ENCODE measurements at regions not wholly inside any gene's neighbourhood (a gene's known extent, or its start where the extent isn't known, plus 50 kb on each side); places are given as distances from the start of the nearest gene placed in this dataset.

GRCh38 chr14:78083837-78084236 lies 86.3 kb upstream of the NRXN3 start:
- no peaks in the 10 kb centered on the region for H3K9me3 ChIP-seq (ENCODE audit: control insufficient read depth, low read length)
- H3K27ac ChIP-seq (ENCODE audit: low read depth in 1 of 2, low read length in 2 of 2): no peak overlapping the region
- DNase-seq (no peak), ATAC-seq (ENCODE audit: low FRiP score) (no peak)
- H3K4me1 ChIP-seq (ENCODE audit: control insufficient read depth in 1 of 2, insufficient read depth in 2 of 2, low read length in 2 of 2): no peaks in the 10 kb centered on the region
- intact Hi-C loops (cut with DNase I): no loop called here
- H3K36me3 ChIP-seq (ENCODE audit: control insufficient read depth in 1 of 2, insufficient read depth in 2 of 2, low read length in 1 of 2): no peaks in the 10 kb centered on the region
- peaks cover 0 to 3% of the 10 kb centered on the region in 2 donors for H3K27me3 ChIP-seq (ENCODE audit: control insufficient read depth in 1 of 2, insufficient read depth in 2 of 2, low read length in 1 of 2)
- no peak overlapping the region for H3K4me3 ChIP-seq (ENCODE audit: low read length in 2 of 2)

- DNase-seq (no peak), ATAC-seq (ENCODE audit: low FRiP score) (no peak)
- Histone ChIP-seq H3K36me3 (ENCODE audit: control insufficient read depth in 1 of 2, insufficient read depth in 2 of 2, low read length in 1 of 2) (no peaks in the 10 kb centered on the region), H3K27ac (ENCODE audit: low read depth in 1 of 2, low read length in 2 of 2) (no peak overlapping the region), H3K4me1 (ENCODE audit: control insufficient read depth in 1 of 2, insufficient read depth in 2 of 2, low read length in 2 of 2) (no peaks in the 10 kb centered on the region), H3K4me3 (ENCODE audit: low read length in 2 of 2) (no peak overlapping the region), H3K27me3 (ENCODE audit: control insufficient read depth in 1 of 2, insufficient read depth in 2 of 2, low read length in 1 of 2) (peaks cover 0 to 3% of the 10 kb centered on the region in 2 donors), H3K9me3 (ENCODE audit: control insufficient read depth, low read length) (no peaks in the 10 kb centered on the region)
- intact Hi-C loops (cut with DNase I): no loop called here
- 36 to 42% methylated on average over 4 of the region's 4 CpGs for whole genome bisulfite sequencing, 2 donors
Observed at GRCh38 chr14:78086342-78086741, 83.8 kb upstream of the NRXN3 start.

- 46 to 50% methylated on average over 3 of the region's 3 CpGs for WGBS, 2 donors
- no peak overlapping the region for H3K4me3 ChIP-seq (ENCODE audit: low read length in 2 of 2)
- H3K36me3 ChIP-seq (ENCODE audit: control insufficient read depth in 1 of 2, insufficient read depth in 2 of 2, low read length in 1 of 2): no peaks in the 10 kb centered on the region
- intact Hi-C loops (cut with DNase I): no loop called here
- no peaks in the 10 kb centered on the region for H3K27me3 ChIP-seq (ENCODE audit: control insufficient read depth in 1 of 2, insufficient read depth in 2 of 2, low read length in 1 of 2)
- no peaks in the 10 kb centered on the region for H3K4me1 ChIP-seq (ENCODE audit: control insufficient read depth in 1 of 2, insufficient read depth in 2 of 2, low read length in 2 of 2)
- DNase-seq (no peak), ATAC-seq (ENCODE audit: low FRiP score) (no peak)
- H3K27ac ChIP-seq (ENCODE audit: low read depth in 1 of 2, low read length in 2 of 2): no peak overlapping the region
- no peaks in the 10 kb centered on the region for H3K9me3 ChIP-seq (ENCODE audit: control insufficient read depth, low read length)
Observed at GRCh38 chr14:78088916-78089315, 81.3 kb upstream of the NRXN3 start.

DNA sequence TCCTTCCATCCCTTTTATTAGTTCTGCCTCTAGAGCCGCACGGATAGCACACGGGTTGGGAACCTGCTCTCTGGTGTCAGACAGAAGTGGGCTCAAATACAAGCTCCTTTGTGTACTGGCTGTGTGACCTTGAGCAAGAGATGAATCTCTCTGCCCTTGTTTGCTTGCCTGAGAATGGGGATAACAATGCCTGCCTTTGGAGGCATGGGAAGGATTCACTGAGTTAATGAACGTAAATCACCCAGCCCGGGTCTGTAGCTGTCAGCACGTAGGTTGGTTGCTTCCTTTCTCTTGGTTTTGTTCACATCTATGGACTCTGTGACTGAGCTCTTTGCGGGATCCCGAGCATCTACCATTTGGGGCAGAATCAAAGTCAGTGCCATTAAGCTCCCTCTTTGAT lies 79.3 kb upstream of the NRXN3 start:
- intact Hi-C loops (cut with DNase I): no loop called here
- WGBS, 2 donors: 53 to 61% methylated on average over 8 of the region's 8 CpGs

GRCh38 chr14:78091361-78091760 lies 78.8 kb upstream of the NRXN3 start:
- H3K27ac ChIP-seq (ENCODE audit: low read depth in 1 of 2, low read length in 2 of 2): no peak overlapping the region
- H3K27me3 ChIP-seq (ENCODE audit: control insufficient read depth in 1 of 2, insufficient read depth in 2 of 2, low read length in 1 of 2): no peaks in the 10 kb centered on the region
- H3K9me3 ChIP-seq (ENCODE audit: control insufficient read depth, low read length): no peaks in the 10 kb centered on the region
- no peaks in the 10 kb centered on the region for H3K36me3 ChIP-seq (ENCODE audit: control insufficient read depth in 1 of 2, insufficient read depth in 2 of 2, low read length in 1 of 2)
- DNase-seq (no peak), ATAC-seq (ENCODE audit: low FRiP score) (no peak)
- 67 to 76% methylated on average over 5 of the region's 5 CpGs for WGBS, 2 donors
- H3K4me1 ChIP-seq (ENCODE audit: control insufficient read depth in 1 of 2, insufficient read depth in 2 of 2, low read length in 2 of 2): no peaks in the 10 kb centered on the region
- intact Hi-C loops (cut with DNase I): no loop called here
- no peak overlapping the region for H3K4me3 ChIP-seq (ENCODE audit: low read length in 2 of 2)

More for the DNA sequence above, 79.3 kb upstream of the NRXN3 start:
- no peak overlapping the region for H3K4me3 ChIP-seq (ENCODE audit: low read length in 2 of 2)
- DNase-seq (no peak), ATAC-seq (ENCODE audit: low FRiP score) (no peak)
- H3K36me3 ChIP-seq (ENCODE audit: control insufficient read depth in 1 of 2, insufficient read depth in 2 of 2, low read length in 1 of 2): no peaks in the 10 kb centered on the region
- no peaks in the 10 kb centered on the region for H3K4me1 ChIP-seq (ENCODE audit: control insufficient read depth in 1 of 2, insufficient read depth in 2 of 2, low read length in 2 of 2)
- H3K9me3 ChIP-seq (ENCODE audit: control insufficient read depth, low read length): no peaks in the 10 kb centered on the region
- H3K27me3 ChIP-seq (ENCODE audit: control insufficient read depth in 1 of 2, insufficient read depth in 2 of 2, low read length in 1 of 2): no peaks in the 10 kb centered on the region
- H3K27ac ChIP-seq (ENCODE audit: low read depth in 1 of 2, low read length in 2 of 2): no peak overlapping the region

DNA sequence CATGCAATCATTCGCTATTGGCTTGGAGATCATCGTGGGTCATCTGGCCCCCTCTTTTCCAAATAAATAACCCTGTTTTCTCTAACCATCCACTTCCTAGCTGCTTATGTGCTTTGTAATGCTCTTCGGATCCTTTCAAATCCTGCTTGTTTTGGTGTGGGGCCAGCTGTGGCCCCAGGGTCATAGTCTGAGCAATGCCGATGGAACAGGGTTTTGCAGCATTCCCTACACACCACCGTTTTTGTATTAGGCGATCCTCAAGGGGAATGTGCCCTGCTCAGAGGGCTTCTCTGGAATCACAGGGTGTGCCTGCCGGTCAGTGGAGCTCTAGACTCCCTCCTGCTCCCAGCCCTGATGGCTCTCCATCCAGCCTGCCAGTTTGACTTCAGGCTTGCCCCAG lies 78.1 kb upstream of the NRXN3 start:
- Histone ChIP-seq H3K36me3 (ENCODE audit: control insufficient read depth in 1 of 2, insufficient read depth in 2 of 2, low read length in 1 of 2) (no peaks in the 10 kb centered on the region), H3K27me3 (ENCODE audit: control insufficient read depth in 1 of 2, insufficient read depth in 2 of 2, low read length in 1 of 2) (no peaks in the 10 kb centered on the region), H3K9me3 (ENCODE audit: control insufficient read depth, low read length) (no peaks in the 10 kb centered on the region), H3K4me1 (ENCODE audit: control insufficient read depth in 1 of 2, insufficient read depth in 2 of 2, low read length in 2 of 2) (no peaks in the 10 kb centered on the region), H3K4me3 (ENCODE audit: low read length in 2 of 2) (no peak overlapping the region), H3K27ac (ENCODE audit: low read depth in 1 of 2, low read length in 2 of 2) (no peak overlapping the region)
- intact Hi-C loops (cut with DNase I): no loop called here
- DNase-seq: no peak
- no peak for ATAC-seq (ENCODE audit: low FRiP score)
- 27 to 37% methylated on average over 7 of the region's 7 CpGs for WGBS, 2 donors

DNA sequence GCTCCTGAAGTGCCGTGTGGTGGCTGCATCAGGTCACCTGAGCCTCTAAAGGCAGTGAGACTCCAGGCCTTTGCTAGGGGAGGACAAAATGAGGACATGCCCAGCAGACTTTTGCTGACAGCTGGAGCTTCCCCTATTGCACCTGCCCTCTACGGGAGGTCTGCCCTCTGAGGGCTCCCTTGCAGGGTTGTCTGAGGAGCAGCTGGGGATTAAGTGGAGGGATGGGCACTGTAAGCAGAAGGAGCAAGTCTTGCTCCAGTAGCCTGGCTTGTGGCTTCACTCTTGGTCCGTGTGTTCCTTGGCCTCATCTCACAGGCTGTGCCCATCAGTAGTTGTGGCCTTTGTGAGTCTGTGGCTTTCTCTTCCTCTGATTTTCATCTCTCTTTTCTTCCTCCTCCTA lies 66.9 kb upstream of the NRXN3 start:
- peaks cover 2% of the 10 kb centered on the region for H3K9me3 ChIP-seq (ENCODE audit: control insufficient read depth, low read length)
- intact Hi-C loops (cut with DNase I): no loop called here
- 71 to 81% methylated on average over 3 of the region's 3 CpGs for WGBS, 2 donors
- H3K27me3 ChIP-seq (ENCODE audit: control insufficient read depth in 1 of 2, insufficient read depth in 2 of 2, low read length in 1 of 2): no peaks in the 10 kb centered on the region
- ATAC-seq (ENCODE audit: low FRiP score): no peak
- H3K27ac ChIP-seq (ENCODE audit: low read depth in 1 of 2, low read length in 2 of 2): no peak overlapping the region
- H3K4me1 ChIP-seq (ENCODE audit: control insufficient read depth in 1 of 2, insufficient read depth in 2 of 2, low read length in 2 of 2): no peaks in the 10 kb centered on the region
- no peak for DNase-seq
- H3K36me3 ChIP-seq (ENCODE audit: control insufficient read depth in 1 of 2, insufficient read depth in 2 of 2, low read length in 1 of 2): no peaks in the 10 kb centered on the region
- H3K4me3 ChIP-seq (ENCODE audit: low read length in 2 of 2): no peak overlapping the region

GRCh38 chr14:78104160-78104559 lies 66.0 kb upstream of the NRXN3 start:
- ATAC-seq (ENCODE audit: low FRiP score): no peak

DNA sequence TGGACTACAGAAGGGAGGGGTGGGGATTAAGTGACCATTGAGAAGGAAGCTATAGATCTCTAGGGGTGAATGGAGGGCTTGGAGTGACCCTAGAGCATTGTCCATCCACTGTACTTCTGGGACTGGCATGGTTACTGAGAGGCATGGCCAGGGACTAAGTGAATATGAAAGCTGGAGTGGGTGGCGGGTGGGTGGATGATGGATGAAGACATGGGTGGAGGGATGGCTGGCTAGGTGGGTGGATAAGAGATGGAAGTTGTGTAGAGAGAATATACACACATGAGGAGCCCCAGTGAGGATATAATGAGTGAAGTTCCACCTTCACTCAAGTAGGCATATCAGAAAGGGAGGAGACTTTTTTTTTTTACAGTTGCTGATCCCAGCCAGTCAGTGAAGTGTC lies 65.5 kb upstream of the NRXN3 start:
- H3K27me3 ChIP-seq (ENCODE audit: control insufficient read depth in 1 of 2, insufficient read depth in 2 of 2, low read length in 1 of 2): no peaks in the 10 kb centered on the region

More at GRCh38 chr14:78104160-78104559, 66.0 kb upstream of the NRXN3 start:
- intact Hi-C loops (cut with DNase I): no loop called here
- WGBS, 2 donors: 70% methylated on average over 7 of the region's 7 CpGs
- H3K27ac ChIP-seq (ENCODE audit: low read depth in 1 of 2, low read length in 2 of 2): no peak overlapping the region
- H3K4me1 ChIP-seq (ENCODE audit: control insufficient read depth in 1 of 2, insufficient read depth in 2 of 2, low read length in 2 of 2): no peaks in the 10 kb centered on the region
- H3K36me3 ChIP-seq (ENCODE audit: control insufficient read depth in 1 of 2, insufficient read depth in 2 of 2, low read length in 1 of 2): no peaks in the 10 kb centered on the region
- no peak overlapping the region for H3K4me3 ChIP-seq (ENCODE audit: low read length in 2 of 2)
- H3K9me3 ChIP-seq (ENCODE audit: control insufficient read depth, low read length): peaks cover 2% of the 10 kb centered on the region
- H3K27me3 ChIP-seq (ENCODE audit: control insufficient read depth in 1 of 2, insufficient read depth in 2 of 2, low read length in 1 of 2): no peaks in the 10 kb centered on the region
- DNase-seq: no peak

More for the DNA sequence above, 65.5 kb upstream of the NRXN3 start:
- Histone ChIP-seq H3K27ac (ENCODE audit: low read depth in 1 of 2, low read length in 2 of 2) (no peak overlapping the region), H3K4me3 (ENCODE audit: low read length in 2 of 2) (no peak overlapping the region), H3K9me3 (ENCODE audit: control insufficient read depth, low read length) (peaks cover 2% of the 10 kb centered on the region), H3K4me1 (ENCODE audit: control insufficient read depth in 1 of 2, insufficient read depth in 2 of 2, low read length in 2 of 2) (no peaks in the 10 kb centered on the region), H3K36me3 (ENCODE audit: control insufficient read depth in 1 of 2, insufficient read depth in 2 of 2, low read length in 1 of 2) (no peaks in the 10 kb centered on the region)
- ATAC-seq (ENCODE audit: low FRiP score): no peak
- intact Hi-C loops (cut with DNase I): no loop called here
- DNase-seq: no peak
- WGBS, 2 donors: 83 to 88% methylated on average over 1 of the region's 1 CpG

All from aorta (tissue), 5 donors.